Caco-2 (cell line): ENCODE measurements at regions not wholly inside any gene's neighbourhood (a gene's known extent, or its start where the extent isn't known, plus 50 kb on each side); places are given as distances from the start of the nearest gene placed in this dataset.

ENCODE experiments used
- BruUV-seq: library from RNA; stranded (reverse); fragments of 400-500 nt; replicated peaks from 2 replicates; lab custom pipeline; 2021; lab: Mats Ljungman, UMichigan
- CTCF ChIA-PET: fragments of 300-600 bp; sonication (Branson Sonifier 250); formaldehyde crosslinking; loops from one replicate; lab custom pipeline; 2022; ENCODE audit warnings: antibody characterized with exemption; lab: Charles Lee
- POLR2A ChIA-PET: fragments of 300-600 bp; sonication (Branson Sonifier 250); formaldehyde crosslinking; loops from one replicate; lab custom pipeline; 2022; ENCODE audit warnings: antibody characterized with exemption; lab: Charles Lee
- DNase-seq, 2 experiments: peaks; one replicate each; pipeline versions ENCODE4 v3.0.0 to v3.0.0-alpha.2; 2020 to 2022
- H3K27me3 ChIP-seq: replicated peaks from 2 replicates; pipeline ENCODE4 v1.6.0; 2011; ENCODE audit warnings: low read length; ENCODE audit not compliant: control insufficient read depth, insufficient read depth
- H3K36me3 ChIP-seq: 2 replicates; pipeline ENCODE4 v1.5.1; 2011; ENCODE audit warnings: low read length; ENCODE audit not compliant: control insufficient read depth, insufficient read depth
- H3K4me1 ChIP-seq: fragments of 250-450 bp; sonication (Bioruptor Pico); 2 replicates; pipeline ENCODE4 v1.5.1; 2020; ENCODE audit warnings: mild to moderate bottlenecking
- H3K4me3 ChIP-seq: 2 replicates; pipeline ENCODE4 v1.5.1; 2011; ENCODE audit warnings: low read depth, mild to moderate bottlenecking, control low read depth, low read length
- H3K9me3 ChIP-seq: fragments of 250-450 bp; sonication (Bioruptor Pico); 2 replicates; pipeline ENCODE4 v1.5.1; 2020; ENCODE audit warnings: mild to moderate bottlenecking, moderate library complexity
- H3K27ac Mint-ChIP-seq: one replicate; pipeline ENCODE4 v1.8.0; 2022; ENCODE audit warnings: mixed read lengths; ENCODE audit not compliant: unreplicated experiment
- H3K27me3 Mint-ChIP-seq: one replicate; pipeline ENCODE4 v1.8.0; 2022; ENCODE audit warnings: mixed read lengths; ENCODE audit not compliant: insufficient read depth, unreplicated experiment
- H3K36me3 Mint-ChIP-seq: one replicate; pipeline ENCODE4 v1.8.0; 2022; ENCODE audit warnings: mild to moderate bottlenecking, mixed read lengths; ENCODE audit not compliant: insufficient read depth, unreplicated experiment
- H3K4me1 Mint-ChIP-seq: one replicate; pipeline ENCODE4 v1.8.0; 2022; ENCODE audit warnings: low read depth, mixed read lengths; ENCODE audit not compliant: unreplicated experiment
- H3K4me3 Mint-ChIP-seq: one replicate; pipeline ENCODE4 v1.8.0; 2022; ENCODE audit warnings: mild to moderate bottlenecking, moderate library complexity, mixed read lengths; ENCODE audit not compliant: unreplicated experiment
- H3K9me3 Mint-ChIP-seq: one replicate; pipeline ENCODE4 v1.8.0; 2022; ENCODE audit warnings: mixed read lengths; ENCODE audit not compliant: unreplicated experiment
- CTCF ChIP-seq, 2 experiments: fragments of 200-600 bp in 1 of 2; IDR thresholded peaks; 1 replicate in 1 of 2; 2 replicates in 1 of 2; pipeline versions ENCODE4 v1.5.1 to v1.8.0; 2011 to 2022; ENCODE audit warnings: antibody characterized with exemption in 1 of 2, control low read depth in 1 of 2, inconsistent platforms in 1 of 2, low read depth in 1 of 2, low read length in 1 of 2, mild to moderate bottlenecking in 1 of 2, moderate library complexity in 1 of 2; ENCODE audit not compliant: insufficient read depth in 1 of 2, severe bottlenecking in 1 of 2, unreplicated experiment in 1 of 2
- intact Hi-C: fragments of 100-400 bp; cut with micrococcal nuclease; formaldehyde crosslinking; loops from one replicate; pipeline ENCODE4 v1.10.0; 2022; ENCODE audit not compliant: unreplicated experiment

- no peaks in the 10 kb centered on the region for H3K27me3 ChIP-seq
- no peaks in the 10 kb centered on the region for H3K27me3 Mint-ChIP-seq
- H3K4me3 Mint-ChIP-seq: no peak overlapping the region
- H3K36me3 ChIP-seq: no peaks in the 10 kb centered on the region
- no peak for DNase-seq
- no peaks in the 10 kb centered on the region for H3K4me1 ChIP-seq
- no peaks in the 10 kb centered on the region for H3K9me3 Mint-ChIP-seq
- no peak overlapping the region for H3K27ac Mint-ChIP-seq
- CTCF ChIA-PET: no interaction called here
- POLR2A ChIA-PET: no interaction called here
- intact Hi-C loops: no loop called here
- H3K9me3 ChIP-seq: no peaks in the 10 kb centered on the region
- H3K4me3 ChIP-seq: no peak overlapping the region
- no peak for TF ChIP-seq CTCF (IDR thresholded peaks at IDR 0.05; ENCODE audit: insufficient read depth in 1 of 2, low read depth in 1 of 2, low read length in 1 of 2, severe bottlenecking in 1 of 2, unreplicated experiment in 1 of 2)
- H3K36me3 Mint-ChIP-seq: no peaks in the 10 kb centered on the region
- no peaks in the 10 kb centered on the region for H3K4me1 Mint-ChIP-seq
- BruUV-seq: no TSS peak
Observed at GRCh38 chr13:80529734-80530133, 188.8 kb upstream of the SPRY2 start.

DNA sequence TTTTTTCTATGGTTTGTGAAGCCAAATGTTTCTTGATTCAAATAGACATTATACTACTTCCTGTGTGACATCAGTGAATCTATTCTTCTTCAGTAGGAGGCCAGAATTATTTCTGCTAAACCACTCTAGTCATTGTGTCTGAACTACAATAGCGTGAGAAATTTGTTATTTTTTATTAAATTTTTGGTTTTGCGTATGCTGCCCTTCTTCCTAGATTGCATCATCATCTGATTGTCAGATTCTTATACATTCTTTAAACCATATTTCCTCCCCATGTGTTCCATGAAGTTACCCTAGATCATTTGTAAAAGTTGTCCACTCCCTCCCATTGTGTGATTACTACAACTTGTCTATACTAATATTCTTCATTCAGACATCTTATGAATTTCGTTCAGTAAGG lies 187.8 kb upstream of the SPRY2 start:
- H3K9me3 Mint-ChIP-seq: no peaks in the 10 kb centered on the region

GRCh38 chr13:80527400-80527799 lies 186.5 kb upstream of the SPRY2 start:
- Mint-ChIP-seq H3K4me3 (no peak overlapping the region), H3K27ac (no peak overlapping the region), H3K4me1 (no peaks in the 10 kb centered on the region), H3K27me3 (no peaks in the 10 kb centered on the region), H3K36me3 (no peaks in the 10 kb centered on the region), H3K9me3 (no peaks in the 10 kb centered on the region)
- Histone ChIP-seq H3K4me1 (no peaks in the 10 kb centered on the region), H3K4me3 (no peak overlapping the region), H3K36me3 (no peaks in the 10 kb centered on the region), H3K27me3 (no peaks in the 10 kb centered on the region), H3K9me3 (no peaks in the 10 kb centered on the region)
- no TSS peak for BruUV-seq
- intact Hi-C loops: no loop called here
- POLR2A ChIA-PET: no interaction called here
- no peak for TF ChIP-seq CTCF (IDR thresholded peaks at IDR 0.05; ENCODE audit: insufficient read depth in 1 of 2, low read depth in 1 of 2, low read length in 1 of 2, severe bottlenecking in 1 of 2, unreplicated experiment in 1 of 2)
- CTCF ChIA-PET: no interaction called here
- no peak for DNase-seq

More for the DNA sequence above, 187.8 kb upstream of the SPRY2 start:
- no TSS peak for BruUV-seq
- Histone ChIP-seq H3K9me3 (no peaks in the 10 kb centered on the region), H3K36me3 (no peaks in the 10 kb centered on the region), H3K4me1 (no peaks in the 10 kb centered on the region), H3K4me3 (no peak overlapping the region), H3K27me3 (no peaks in the 10 kb centered on the region)
- CTCF ChIA-PET: no interaction called here
- Mint-ChIP-seq H3K27ac (no peak overlapping the region), H3K4me1 (no peaks in the 10 kb centered on the region), H3K4me3 (no peak overlapping the region), H3K36me3 (no peaks in the 10 kb centered on the region), H3K27me3 (no peaks in the 10 kb centered on the region)
- DNase-seq: no peak
- no peak for TF ChIP-seq CTCF (IDR thresholded peaks at IDR 0.05; ENCODE audit: insufficient read depth in 1 of 2, low read depth in 1 of 2, low read length in 1 of 2, severe bottlenecking in 1 of 2, unreplicated experiment in 1 of 2)
- intact Hi-C loops: no loop called here
- POLR2A ChIA-PET: no interaction called here
